ENCODE measurements at regions not wholly inside any gene's neighbourhood (a gene's known extent, or its start where the extent isn't known, plus 50 kb on each side); places are given as distances from the start of the nearest gene placed in this dataset.

DNA sequence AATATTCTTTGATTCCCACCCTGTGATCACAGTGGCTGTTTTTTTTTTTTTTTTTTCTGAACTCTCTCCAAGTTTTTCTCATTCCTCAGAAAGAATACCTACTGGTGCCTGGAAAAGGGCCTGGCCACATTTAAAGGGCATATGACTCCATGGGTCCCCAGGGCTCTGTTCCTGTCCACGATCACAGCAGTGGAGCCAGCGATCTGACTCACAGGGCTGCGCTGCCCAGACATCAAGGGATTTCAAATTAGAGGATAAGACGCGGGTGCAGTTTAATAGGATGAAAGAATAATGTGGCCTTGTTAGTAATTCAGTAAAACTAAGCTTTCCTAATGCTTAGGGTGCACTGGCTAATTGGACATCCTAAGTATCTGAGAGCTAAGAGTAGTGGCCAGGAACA, 175.1 kb upstream of the MSX2 start:
- WGBS, 5 donors: 69 to 79% (median 74%) methylated on average over 5 of the region's 5 CpGs
- H3K36me3 ChIP-seq: no peaks in the 10 kb centered on the region
- intact Hi-C loops (cut with DNase I; ENCODE audit: low total_unique reads): no loop called here
- H3K4me3 ChIP-seq: no peak overlapping the region
- peaks cover 0 to 3% (median 0%) of the 10 kb centered on the region in 7 donors for H3K27me3 ChIP-seq (replicated peaks in 1 of 7)
- H3K9me3 ChIP-seq: no peaks in the 10 kb centered on the region
- no peak overlapping the region for H3K27ac ChIP-seq
- TF ChIP-seq, protein P1, sequence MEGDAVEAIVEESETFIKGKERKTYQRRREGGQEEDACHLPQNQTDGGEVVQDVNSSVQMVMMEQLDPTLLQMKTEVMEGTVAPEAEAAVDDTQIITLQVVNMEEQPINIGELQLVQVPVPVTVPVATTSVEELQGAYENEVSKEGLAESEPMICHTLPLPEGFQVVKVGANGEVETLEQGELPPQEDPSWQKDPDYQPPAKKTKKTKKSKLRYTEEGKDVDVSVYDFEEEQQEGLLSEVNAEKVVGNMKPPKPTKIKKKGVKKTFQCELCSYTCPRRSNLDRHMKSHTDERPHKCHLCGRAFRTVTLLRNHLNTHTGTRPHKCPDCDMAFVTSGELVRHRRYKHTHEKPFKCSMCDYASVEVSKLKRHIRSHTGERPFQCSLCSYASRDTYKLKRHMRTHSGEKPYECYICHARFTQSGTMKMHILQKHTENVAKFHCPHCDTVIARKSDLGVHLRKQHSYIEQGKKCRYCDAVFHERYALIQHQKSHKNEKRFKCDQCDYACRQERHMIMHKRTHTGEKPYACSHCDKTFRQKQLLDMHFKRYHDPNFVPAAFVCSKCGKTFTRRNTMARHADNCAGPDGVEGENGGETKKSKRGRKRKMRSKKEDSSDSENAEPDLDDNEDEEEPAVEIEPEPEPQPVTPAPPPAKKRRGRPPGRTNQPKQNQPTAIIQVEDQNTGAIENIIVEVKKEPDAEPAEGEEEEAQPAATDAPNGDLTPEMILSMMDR (IDR thresholded peaks at IDR 0.05 in 8 of 11, conservative IDR thresholded peaks at IDR 0.05 in 3 of 11): no peak
- TF ChIP-seq POLR2AphosphoS5 (IDR thresholded peaks at IDR 0.05) (no peak), POLR2A (IDR thresholded peaks at IDR 0.05) (no peak)
- H3K4me1 ChIP-seq: no peaks in the 10 kb centered on the region
- DNase-seq: no peak

DNA sequence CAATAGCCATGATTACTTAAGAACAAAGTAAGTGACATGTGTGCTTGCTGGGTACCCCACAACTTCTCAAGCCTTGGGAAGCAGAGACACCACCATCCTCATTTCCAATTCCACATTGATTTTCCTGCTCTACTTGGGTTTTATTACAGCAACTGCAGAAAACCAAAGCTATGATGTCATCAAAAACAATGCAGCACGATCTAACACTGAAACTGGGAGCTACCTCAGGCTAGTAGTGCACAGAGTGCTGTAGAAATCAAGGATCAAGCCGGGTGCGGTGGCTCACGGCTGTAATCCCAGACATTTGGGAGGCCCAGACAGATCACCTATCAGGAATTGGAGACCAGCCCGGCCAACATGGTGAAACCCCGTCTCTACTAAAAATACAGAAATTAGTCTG, 174.4 kb upstream of the MSX2 start:
- H3K9me3 ChIP-seq: no peaks in the 10 kb centered on the region
- peaks cover 0 to 3% (median 0%) of the 10 kb centered on the region in 7 donors for H3K27me3 ChIP-seq (replicated peaks in 1 of 7)
- intact Hi-C loops (cut with DNase I; ENCODE audit: low total_unique reads): no loop called here
- no peaks in the 10 kb centered on the region for H3K36me3 ChIP-seq
- no peak for DNase-seq
- no peaks in the 10 kb centered on the region for H3K4me1 ChIP-seq
- TF ChIP-seq POLR2AphosphoS5 (IDR thresholded peaks at IDR 0.05) (no peak), POLR2A (IDR thresholded peaks at IDR 0.05) (no peak)
- TF ChIP-seq, protein P1 (IDR thresholded peaks at IDR 0.05 in 8 of 11, conservative IDR thresholded peaks at IDR 0.05 in 3 of 11): no peak
- no peak overlapping the region for H3K4me3 ChIP-seq
- WGBS, 5 donors: 78 to 91% (median 81%) methylated on average over 6 of the region's 6 CpGs
- H3K27ac ChIP-seq: no peak overlapping the region

DNA sequence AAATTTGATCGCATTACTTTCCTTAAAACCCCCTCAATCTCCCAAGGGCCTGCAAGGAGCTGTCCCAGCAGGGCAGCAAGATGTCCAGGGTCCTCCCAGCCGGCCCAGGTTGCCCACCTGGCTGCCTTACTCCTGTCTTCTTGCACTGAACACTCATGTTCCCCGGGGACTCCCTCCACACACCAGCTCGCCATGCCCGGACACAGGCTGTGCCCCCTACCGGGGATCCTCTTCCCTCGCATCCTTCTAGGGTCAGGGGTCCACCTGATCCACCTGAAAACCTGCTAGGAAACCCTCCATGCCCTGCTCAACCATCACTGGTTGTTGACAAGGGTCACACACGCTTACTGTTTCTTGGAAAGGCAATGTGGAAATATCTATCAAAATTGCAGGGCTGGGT, 172.0 kb upstream of the MSX2 start:
- no peak for TF ChIP-seq POLR2A (IDR thresholded peaks at IDR 0.05)
- TF ChIP-seq, protein P1 (IDR thresholded peaks at IDR 0.05 in 8 of 11, conservative IDR thresholded peaks at IDR 0.05 in 3 of 11): no peak
- no peak for TF ChIP-seq POLR2AphosphoS5 (IDR thresholded peaks at IDR 0.05)
- H3K9me3 ChIP-seq: no peaks in the 10 kb centered on the region
- H3K4me3 ChIP-seq: no peak overlapping the region
- no peak overlapping the region for H3K27ac ChIP-seq
- H3K27me3 ChIP-seq (replicated peaks in 1 of 7): peaks cover 0 to 3% (median 0%) of the 10 kb centered on the region in 7 donors
- WGBS, 5 donors: 78 to 87% (median 80%) methylated on average over 8 of the region's 8 CpGs
- DNase-seq: no peak
- intact Hi-C loops (cut with DNase I; ENCODE audit: low total_unique reads): no loop called here
- no peaks in the 10 kb centered on the region for H3K36me3 ChIP-seq
- no peaks in the 10 kb centered on the region for H3K4me1 ChIP-seq

DNA sequence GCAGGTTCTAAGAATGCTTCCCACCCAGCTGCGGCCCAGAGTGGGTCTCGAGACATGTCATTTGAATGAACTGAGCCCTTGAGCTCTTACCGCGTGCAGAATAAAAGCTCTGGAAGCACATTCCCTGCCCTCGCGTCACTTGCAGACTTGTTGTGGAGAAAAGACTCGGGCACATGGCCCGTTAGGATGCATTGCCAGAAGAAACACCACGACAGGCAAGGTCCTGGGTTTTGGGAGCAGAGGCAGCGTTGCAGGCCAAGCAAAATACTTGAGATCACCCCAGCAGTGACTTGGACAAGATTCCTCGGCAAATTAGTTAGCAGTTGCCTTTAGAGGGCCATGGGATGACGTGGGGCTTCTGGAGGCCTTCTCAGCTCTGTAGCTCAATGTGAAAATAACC, 170.8 kb upstream of the MSX2 start:
- no peak for DNase-seq

More for the DNA sequence above, 170.8 kb upstream of the MSX2 start:
- 72 to 82% (median 80%) methylated on average over 12 of the region's 12 CpGs for WGBS, 5 donors
- Histone ChIP-seq H3K36me3 (no peaks in the 10 kb centered on the region), H3K27me3 (replicated peaks in 1 of 7) (peaks cover 0 to 3% (median 0%) of the 10 kb centered on the region in 7 donors), H3K4me3 (no peak overlapping the region), H3K9me3 (no peaks in the 10 kb centered on the region), H3K4me1 (no peaks in the 10 kb centered on the region), H3K27ac (no peak overlapping the region)
- intact Hi-C loops (cut with DNase I; ENCODE audit: low total_unique reads): no loop called here
- TF ChIP-seq POLR2A (IDR thresholded peaks at IDR 0.05) (no peak), POLR2AphosphoS5 (IDR thresholded peaks at IDR 0.05) (no peak)
- TF ChIP-seq, protein P1 (IDR thresholded peaks at IDR 0.05 in 8 of 11, conservative IDR thresholded peaks at IDR 0.05 in 3 of 11): no peak
